LHCN-M2 (cell line): ENCODE measurements at regions not wholly inside any gene's neighbourhood (a gene's known extent, or its start where the extent isn't known, plus 50 kb on each side); places are given as distances from the start of the nearest gene placed in this dataset.
"Not testable (repeated sequence)": the region's sequence is repeated elsewhere in the genome, so short reads cannot be mapped to it uniquely, and the experiment has no call there.

Experiments
- DNase-seq: peaks from one replicate; pipeline ENCODE4 v3.0.0-alpha.2; 2012; ENCODE audit warnings: low read depth

- DNase-seq, result no peak
Measured at GRCh38 chr4:29066861-29067260, 1653.3 kb upstream of the PCDH7 start.

- no peak for DNase-seq
Measured at GRCh38 chr4:29073571-29073970, 1646.6 kb upstream of the PCDH7 start.

- no peak for DNase-seq
Measured at GRCh38 chr4:29075366-29075765, 1644.8 kb upstream of the PCDH7 start.

GRCh38 chr4:29079260-29079659 lies 1640.9 kb upstream of the PCDH7 start:
- no peak for DNase-seq

- peak; percentile 24 for DNase-seq
Measured at GRCh38 chr4:29081234-29081955, 1638.8 kb upstream of the PCDH7 start.

GRCh38 chr4:29082684-29083083 lies 1637.5 kb upstream of the PCDH7 start:
- no peak for DNase-seq

- no peak for DNase-seq
Measured at GRCh38 chr4:29085748-29086147, 1634.4 kb upstream of the PCDH7 start.

GRCh38 chr4:29104694-29105093 lies 1615.5 kb upstream of the PCDH7 start:
- no peak for DNase-seq

GRCh38 chr4:29113960-29114359 lies 1606.2 kb upstream of the PCDH7 start:
- no peak for DNase-seq

- DNase-seq, result not testable (repeated sequence)
Measured at GRCh38 chr4:29117231-29117722, 1602.9 kb upstream of the PCDH7 start.

- no peak for DNase-seq
Measured at GRCh38 chr4:29121586-29121985, 1598.6 kb upstream of the PCDH7 start.

GRCh38 chr4:29128810-29129209 lies 1591.4 kb upstream of the PCDH7 start:
- DNase-seq, result no peak

- DNase-seq, result no peak
Measured at GRCh38 chr4:29131304-29131703, 1588.9 kb upstream of the PCDH7 start.

- no peak for DNase-seq
Measured at GRCh38 chr4:29142708-29143107, 1577.5 kb upstream of the PCDH7 start.

- DNase-seq, result no peak
Measured at GRCh38 chr4:29151584-29151983, 1568.6 kb upstream of the PCDH7 start.

GRCh38 chr4:29153642-29154041 lies 1566.5 kb upstream of the PCDH7 start:
- no peak for DNase-seq

- no peak for DNase-seq
Measured at GRCh38 chr4:29175291-29175690, 1544.9 kb upstream of the PCDH7 start.

GRCh38 chr4:29199025-29199424 lies 1521.1 kb upstream of the PCDH7 start:
- no peak for DNase-seq

- no peak for DNase-seq
Measured at GRCh38 chr4:29199485-29199884, 1520.7 kb upstream of the PCDH7 start.

- no peak for DNase-seq
Measured at GRCh38 chr4:29213020-29213419, 1507.1 kb upstream of the PCDH7 start.

GRCh38 chr4:29220761-29221160 lies 1499.4 kb upstream of the PCDH7 start:
- no peak for DNase-seq

- no peak for DNase-seq
Measured at GRCh38 chr4:29224911-29225310, 1495.3 kb upstream of the PCDH7 start.

GRCh38 chr4:29240641-29241040 lies 1479.5 kb upstream of the PCDH7 start:
- DNase-seq, result no peak

- no peak for DNase-seq
Measured at GRCh38 chr4:29243054-29243453, 1477.1 kb upstream of the PCDH7 start.
